ENCODE measurements at regions not wholly inside any gene's neighbourhood (a gene's known extent, or its start where the extent isn't known, plus 50 kb on each side); places are given as distances from the start of the nearest gene placed in this dataset.
"Not testable (repeated sequence)": the region's sequence is repeated elsewhere in the genome, so short reads cannot be mapped to it uniquely, and the experiment has no call there.

DNA sequence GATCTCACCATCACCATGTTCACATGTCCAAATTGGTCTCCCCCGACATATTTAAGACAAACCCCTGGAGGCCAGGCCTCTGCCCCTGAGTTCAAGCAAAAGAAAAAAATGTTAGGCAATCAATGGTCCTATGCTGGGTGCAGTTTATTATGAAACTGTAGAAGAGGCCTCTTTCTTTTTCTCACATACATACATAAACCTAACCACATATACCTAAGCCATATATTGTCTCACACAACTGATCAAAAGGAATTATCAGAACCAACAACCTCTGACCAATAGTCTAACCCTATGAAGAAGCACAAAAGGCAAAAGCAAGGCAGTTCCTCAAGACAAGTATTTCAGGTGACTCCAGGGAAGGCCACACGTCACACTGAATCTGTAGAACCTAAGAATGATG, 49.9 kb downstream of the ILRUN start:
- H3K27ac ChIP-seq = no peak overlapping the region
- no peak for TF ChIP-seq ZFX (IDR thresholded peaks at IDR 0.05; ENCODE audit: borderline replicate concordance)
- TF ChIP-seq, protein P1, sequence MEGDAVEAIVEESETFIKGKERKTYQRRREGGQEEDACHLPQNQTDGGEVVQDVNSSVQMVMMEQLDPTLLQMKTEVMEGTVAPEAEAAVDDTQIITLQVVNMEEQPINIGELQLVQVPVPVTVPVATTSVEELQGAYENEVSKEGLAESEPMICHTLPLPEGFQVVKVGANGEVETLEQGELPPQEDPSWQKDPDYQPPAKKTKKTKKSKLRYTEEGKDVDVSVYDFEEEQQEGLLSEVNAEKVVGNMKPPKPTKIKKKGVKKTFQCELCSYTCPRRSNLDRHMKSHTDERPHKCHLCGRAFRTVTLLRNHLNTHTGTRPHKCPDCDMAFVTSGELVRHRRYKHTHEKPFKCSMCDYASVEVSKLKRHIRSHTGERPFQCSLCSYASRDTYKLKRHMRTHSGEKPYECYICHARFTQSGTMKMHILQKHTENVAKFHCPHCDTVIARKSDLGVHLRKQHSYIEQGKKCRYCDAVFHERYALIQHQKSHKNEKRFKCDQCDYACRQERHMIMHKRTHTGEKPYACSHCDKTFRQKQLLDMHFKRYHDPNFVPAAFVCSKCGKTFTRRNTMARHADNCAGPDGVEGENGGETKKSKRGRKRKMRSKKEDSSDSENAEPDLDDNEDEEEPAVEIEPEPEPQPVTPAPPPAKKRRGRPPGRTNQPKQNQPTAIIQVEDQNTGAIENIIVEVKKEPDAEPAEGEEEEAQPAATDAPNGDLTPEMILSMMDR (IDR thresholded peaks at IDR 0.05) = no peak

DNA sequence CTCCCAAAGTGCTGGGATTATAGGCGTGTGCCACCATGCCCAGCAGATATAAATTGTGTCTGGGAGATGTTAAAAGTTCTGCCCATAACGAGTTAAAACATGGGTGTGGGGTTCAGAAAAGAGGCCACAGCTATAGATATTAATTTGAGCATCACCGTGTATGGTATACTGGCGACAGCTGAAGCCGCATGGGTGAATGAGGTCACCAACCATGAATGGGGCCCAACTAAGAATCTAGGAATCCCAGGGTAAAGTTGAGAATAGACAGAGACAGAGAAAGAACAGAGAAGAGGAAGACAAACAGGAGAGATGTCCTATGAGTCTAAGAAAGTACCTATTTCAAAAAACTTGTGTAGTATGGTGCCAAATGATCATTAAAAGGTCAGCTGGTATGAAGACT, 50.9 kb downstream of the ILRUN start:
- H3K27ac ChIP-seq = no peak overlapping the region

DNA sequence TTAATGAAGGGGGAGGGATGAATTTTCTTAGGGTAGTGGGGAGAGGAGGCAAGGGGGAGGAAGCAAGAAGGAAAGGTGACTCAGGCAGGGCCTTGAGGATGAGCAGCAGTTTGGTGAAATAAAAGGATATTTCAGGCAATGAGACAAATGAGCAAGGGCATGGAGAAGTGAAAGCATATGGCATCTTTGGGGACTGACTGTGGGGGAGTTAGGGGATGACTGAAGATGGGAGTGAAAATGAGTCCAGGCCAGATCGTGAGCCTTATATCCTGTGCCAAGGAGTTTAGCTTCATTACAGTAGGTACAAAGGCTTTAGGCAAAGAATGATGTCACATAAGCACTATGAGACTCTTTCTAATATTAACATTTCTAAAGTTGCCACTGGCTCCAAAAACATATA, 51.9 kb downstream of the ILRUN start:
- TF ChIP-seq, protein P1 (IDR thresholded peaks at IDR 0.05) = no peak
- no peak for TF ChIP-seq ZFX (IDR thresholded peaks at IDR 0.05; ENCODE audit: borderline replicate concordance)
- H3K27ac ChIP-seq = no peak overlapping the region

More for the DNA sequence above, 50.9 kb downstream of the ILRUN start:
- no peak for TF ChIP-seq ZFX (IDR thresholded peaks at IDR 0.05; ENCODE audit: borderline replicate concordance)
- TF ChIP-seq, protein P1 (IDR thresholded peaks at IDR 0.05) = no peak

DNA sequence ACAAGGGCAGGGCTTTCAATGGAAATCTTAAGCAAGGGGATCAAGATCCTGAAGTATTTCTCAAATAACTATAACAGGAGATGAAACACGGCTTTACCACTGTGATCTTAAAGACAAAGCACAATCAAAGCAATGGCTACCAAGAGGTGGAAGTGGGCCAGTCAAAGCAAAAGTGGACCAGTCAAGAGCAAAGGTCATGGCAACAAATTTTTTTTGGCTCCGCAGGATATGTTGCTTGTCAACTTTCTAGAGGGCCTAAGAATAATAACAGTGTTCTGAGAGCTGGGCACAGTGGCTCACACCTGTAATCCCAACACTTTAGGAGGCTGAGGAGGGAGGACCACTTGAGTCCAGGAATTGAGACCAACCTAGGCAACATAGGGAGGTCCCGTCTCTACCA, 54.1 kb downstream of the ILRUN start:
- TF ChIP-seq, protein P1 (IDR thresholded peaks at IDR 0.05) = no peak
- H3K27ac ChIP-seq = no peak overlapping the region

GRCh38 chr6:34640074-34640849, 56.3 kb downstream of the ILRUN start:
- H3K27ac ChIP-seq = not testable (repeated sequence)

GRCh38 chr6:34638834-34639736, 57.5 kb downstream of the ILRUN start:
- H3K27ac ChIP-seq = no peak overlapping the region

DNA sequence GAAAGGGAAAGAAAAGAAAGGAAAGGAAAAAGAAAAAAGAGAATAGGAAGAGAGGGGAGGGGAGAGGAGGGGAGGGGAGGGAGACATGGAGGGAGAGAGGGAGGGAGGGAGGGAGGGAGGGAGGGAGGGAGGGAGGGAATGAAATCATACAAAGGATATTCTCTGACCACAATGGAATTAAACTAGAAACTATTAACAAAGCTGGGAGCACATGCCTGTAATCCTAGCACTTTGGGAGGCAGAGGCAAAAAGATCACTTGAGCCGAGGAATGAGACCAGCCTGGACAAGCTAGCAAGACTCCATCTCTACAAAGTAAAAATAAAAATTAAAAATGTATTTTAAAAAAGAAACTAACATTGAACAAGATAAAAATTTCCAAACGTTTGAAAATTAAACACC, 62.8 kb downstream of the ILRUN start:
- no peak overlapping the region for H3K27ac ChIP-seq
- TF ChIP-seq, protein P1 (IDR thresholded peaks at IDR 0.05) = no peak
- TF ChIP-seq ZFX (IDR thresholded peaks at IDR 0.05; ENCODE audit: borderline replicate concordance) = no peak

More at GRCh38 chr6:34638834-34639736, 57.5 kb downstream of the ILRUN start:
- no peak for TF ChIP-seq ZFX (IDR thresholded peaks at IDR 0.05; ENCODE audit: borderline replicate concordance)
- TF ChIP-seq, protein P1 (IDR thresholded peaks at IDR 0.05) = no peak
